ENCODE measurements at regions not wholly inside any gene's neighbourhood (a gene's known extent, or its start where the extent isn't known, plus 50 kb on each side); places are given as distances from the start of the nearest gene placed in this dataset.

DNA sequence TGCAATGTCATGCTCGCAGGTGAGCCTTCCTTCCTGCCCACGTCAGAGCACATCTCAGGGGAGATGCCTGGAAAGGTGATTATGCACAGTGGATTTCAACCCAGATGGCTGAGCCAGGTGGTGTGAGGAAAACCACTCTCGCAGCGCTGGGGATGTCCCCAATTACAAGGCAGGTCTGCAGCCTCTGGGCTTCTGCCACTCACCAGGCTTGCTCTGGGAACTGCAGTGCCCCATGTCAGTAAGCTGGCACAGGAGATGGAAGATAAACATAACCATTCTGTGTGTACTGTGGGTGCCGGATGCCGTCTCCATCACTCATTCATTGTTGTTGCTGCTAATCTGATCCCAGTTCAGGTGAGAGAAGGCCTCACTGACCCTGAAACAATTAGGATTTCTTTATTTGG is 222.9 kb upstream of the PITRM1 start:
- 0 out of 3 replicates have a peak overlapping the region, but pooled peaks have one; percentile 20 for H2BK15ac ChIP-seq (ENCODE audit: low read depth, low read length)
- H3K79me1 ChIP-seq (ENCODE audit: low read depth in 1 of 2, low read length in 2 of 2): no peaks in the 10 kb centered on the region

More for the DNA sequence above, 222.9 kb upstream of the PITRM1 start:
- Histone ChIP-seq H3K27me3 (ENCODE audit: control insufficient read depth, insufficient read depth, low read length) (no peaks in the 10 kb centered on the region), H4K8ac (ENCODE audit: low read depth in 2 of 2, low read length in 2 of 2) (no peak overlapping the region), H3K4me1 (ENCODE audit: control insufficient read depth, insufficient read depth, low read length) (peaks cover 10% of the 10 kb centered on the region), H3K4ac (ENCODE audit: low read depth, low read length) (no peak overlapping the region), H3K36me3 (ENCODE audit: control insufficient read depth, insufficient read depth, low read length) (no peaks in the 10 kb centered on the region), H3K14ac (replicated peaks; ENCODE audit: low read depth, low read length) (no peak overlapping the region), H3K9me3 (ENCODE audit: control insufficient read depth, insufficient read depth, low read length) (peaks cover 3% of the 10 kb centered on the region), H2AK9ac (replicated peaks; ENCODE audit: low read depth, low read length, poor library complexity) (no peak overlapping the region), H3K18ac (ENCODE audit: low read depth, low read length) (no peak overlapping the region), H3K9me1 (ENCODE audit: insufficient read depth, low read length) (peaks cover 20% of the 10 kb centered on the region), H2BK5ac (ENCODE audit: low read depth, low read length, poor library complexity, severe bottlenecking) (no peak overlapping the region), H3K4me2 (ENCODE audit: low read depth, low read length) (no peak overlapping the region), H4K91ac (ENCODE audit: insufficient read depth, low read depth, low read length) (no peak overlapping the region), H3K9ac (ENCODE audit: low read depth, low read length) (no peak overlapping the region), H2AK5ac (ENCODE audit: low read depth, low read length) (peak overlapping the region; percentile 4; the same call in 1 of the 2 replicates), H3K56ac (ENCODE audit: extremely low read depth, insufficient read depth, low read length) (no peak overlapping the region), H3K23ac (ENCODE audit: low read depth, low read length) (no peak overlapping the region), H2BK120ac (ENCODE audit: low read depth, low read length) (no peak overlapping the region), H3K4me3 (ENCODE audit: insufficient read depth, low read depth, low read length) (no peak overlapping the region), H4K20me1 (ENCODE audit: insufficient read depth, low read length) (no peaks in the 10 kb centered on the region), H2AFZ (replicated peaks; ENCODE audit: low read length, poor library complexity) (no peak overlapping the region), H4K5ac (ENCODE audit: low read depth, low read length) (no peak overlapping the region), H2BK20ac (ENCODE audit: low read depth, low read length) (peak overlapping the region; percentile 49), H3K27ac (ENCODE audit: insufficient read depth, low read length) (no peak overlapping the region)
- dilution Hi-C loops (cut with HindIII; ENCODE audit: low sequenced_read_pairs, unreplicated experiment): no loop called here
- intact Hi-C loops (cut with micrococcal nuclease): no loop called here
- ChIA-PET CTCF (interaction anchor here (0.5 kb wide), 1 partner anchor 155 kb away, joined by 3 read pairs; no protein-coding TSS in a partner anchor), POLR2A (ENCODE audit: unreplicated experiment) (no interaction called here)
- BruUV-seq (replicated peaks): no TSS peak
- in situ Hi-C loops (cut with MboI; ENCODE audit: low sequenced_read_pairs): no loop called here
- no peak for TF ChIP-seq POLR2A (IDR thresholded peaks at IDR 0.05; ENCODE audit: low read depth, low read length)
- TF ChIP-seq, protein P1, sequence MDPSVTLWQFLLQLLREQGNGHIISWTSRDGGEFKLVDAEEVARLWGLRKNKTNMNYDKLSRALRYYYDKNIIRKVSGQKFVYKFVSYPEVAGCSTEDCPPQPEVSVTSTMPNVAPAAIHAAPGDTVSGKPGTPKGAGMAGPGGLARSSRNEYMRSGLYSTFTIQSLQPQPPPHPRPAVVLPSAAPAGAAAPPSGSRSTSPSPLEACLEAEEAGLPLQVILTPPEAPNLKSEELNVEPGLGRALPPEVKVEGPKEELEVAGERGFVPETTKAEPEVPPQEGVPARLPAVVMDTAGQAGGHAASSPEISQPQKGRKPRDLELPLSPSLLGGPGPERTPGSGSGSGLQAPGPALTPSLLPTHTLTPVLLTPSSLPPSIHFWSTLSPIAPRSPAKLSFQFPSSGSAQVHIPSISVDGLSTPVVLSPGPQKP (IDR thresholded peaks at IDR 0.05; ENCODE audit: borderline replicate concordance, low read depth, low read length): no peak
- no peak for TF ChIP-seq RCOR1 (IDR thresholded peaks at IDR 0.05; ENCODE audit: insufficient replicate concordance, low read length)
- no peak for TF ChIP-seq CEBPB (IDR thresholded peaks at IDR 0.05; ENCODE audit: low read depth, low read length)
- no peak for TF ChIP-seq RAD21 (IDR thresholded peaks at IDR 0.05; ENCODE audit: low read length)
- no peak for TF ChIP-seq SMC3 (IDR thresholded peaks at IDR 0.05; ENCODE audit: low read depth, low read length)
- DNase-seq: no peak
- 60% methylated on average over 1 of the region's 6 CpGs; no CpG with 5 or more reads in 1 of the 2 experiments for WGBS, 2 experiments (ENCODE audit: extremely low coverage in 2 of 2, insufficient read length in 1 of 2)
- ATAC-seq (ENCODE audit: low read depth): no peak
